GM06990 (cell line): ENCODE measurements at regions not wholly inside any gene's neighbourhood (a gene's known extent, or its start where the extent isn't known, plus 50 kb on each side); places are given as distances from the start of the nearest gene placed in this dataset.

Experiments
- DNase-seq: peaks from one replicate; pipeline ENCODE4 v3.0.0-alpha.2; 2011; ENCODE audit not compliant: insufficient read length; ENCODE audit errors: extremely low read depth
- H3K27me3 ChIP-seq: replicated peaks from 2 replicates; pipeline ENCODE4 v1.6.0; 2011; ENCODE audit warnings: low read length; ENCODE audit not compliant: control insufficient read depth, insufficient read depth
- H3K36me3 ChIP-seq: 2 replicates; pipeline ENCODE4 v1.5.1; 2011; ENCODE audit warnings: low read length; ENCODE audit not compliant: control insufficient read depth, insufficient read depth
- H3K4me3 ChIP-seq: replicated peaks from 2 replicates; pipeline ENCODE4 v1.5.1; 2011; ENCODE audit warnings: low read depth, mild to moderate bottlenecking, control low read depth, low read length
- CTCF ChIP-seq: IDR thresholded peaks from 2 replicates; pipeline ENCODE4 v1.5.1; 2011; ENCODE audit warnings: low read length, control low read depth, mild to moderate bottlenecking, inconsistent platforms; ENCODE audit not compliant: insufficient read depth, poor library complexity, severe bottlenecking

- Histone ChIP-seq H3K36me3 (no peaks in the 10 kb centered on the region), H3K27me3 (no peaks in the 10 kb centered on the region), H3K4me3 (no peak overlapping the region)
- TF ChIP-seq CTCF, result no peak
- no peak for DNase-seq
Measured at GRCh38 chr6:95905132-95905531, 110.6 kb upstream of the FUT9 start.

GRCh38 chr6:95917034-95917433 lies 98.7 kb upstream of the FUT9 start:
- Histone ChIP-seq H3K4me3 (no peak overlapping the region), H3K27me3 (no peaks in the 10 kb centered on the region), H3K36me3 (no peaks in the 10 kb centered on the region)
- no peak for DNase-seq
- TF ChIP-seq CTCF, result no peak

DNA sequence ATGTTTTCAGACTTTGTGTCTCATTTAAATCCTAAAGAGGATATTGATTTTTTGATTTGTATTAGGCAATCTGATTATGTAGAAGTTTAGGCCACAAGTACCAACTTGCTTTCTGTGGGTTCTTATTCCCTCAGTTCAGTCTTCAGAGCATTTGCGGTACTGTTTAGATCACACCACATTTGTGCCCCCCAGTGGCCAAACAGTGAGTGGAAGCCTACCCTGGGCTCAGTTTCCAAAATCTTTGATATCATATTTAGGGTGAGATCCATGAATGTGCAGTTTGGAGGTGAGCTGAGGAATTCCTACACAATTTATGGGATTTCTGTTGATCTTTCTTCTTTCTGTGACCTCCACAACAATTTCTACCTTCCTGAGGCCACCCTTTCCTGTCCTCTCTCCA lies 92.3 kb upstream of the FUT9 start:
- TF ChIP-seq CTCF, result peak; percentile 55
- H3K36me3 ChIP-seq, result no peaks in the 10 kb centered on the region
- no peak overlapping the region for H3K4me3 ChIP-seq
- H3K27me3 ChIP-seq, result no peaks in the 10 kb centered on the region
- no peak for DNase-seq

DNA sequence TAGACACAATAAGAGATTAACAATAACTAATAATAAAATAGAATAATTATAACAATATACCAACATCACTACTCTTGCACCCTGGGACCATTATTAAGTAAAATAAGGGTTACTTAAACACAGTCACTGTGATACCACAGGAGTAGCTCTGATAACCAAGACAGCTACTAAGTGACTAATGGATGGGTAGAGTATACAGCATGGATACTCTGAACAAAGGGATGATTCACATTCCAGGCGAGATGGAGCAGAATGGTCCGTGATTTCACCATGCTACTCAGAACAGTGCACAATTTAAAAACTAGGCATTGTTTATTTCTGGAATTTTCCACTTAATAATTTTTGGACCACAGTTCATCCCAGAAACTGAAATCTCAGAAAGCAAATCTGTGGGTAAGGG lies 80.0 kb upstream of the FUT9 start:
- Histone ChIP-seq H3K27me3 (no peaks in the 10 kb centered on the region), H3K4me3 (no peak overlapping the region), H3K36me3 (no peaks in the 10 kb centered on the region)
- no peak for DNase-seq
- no peak for TF ChIP-seq CTCF

DNA sequence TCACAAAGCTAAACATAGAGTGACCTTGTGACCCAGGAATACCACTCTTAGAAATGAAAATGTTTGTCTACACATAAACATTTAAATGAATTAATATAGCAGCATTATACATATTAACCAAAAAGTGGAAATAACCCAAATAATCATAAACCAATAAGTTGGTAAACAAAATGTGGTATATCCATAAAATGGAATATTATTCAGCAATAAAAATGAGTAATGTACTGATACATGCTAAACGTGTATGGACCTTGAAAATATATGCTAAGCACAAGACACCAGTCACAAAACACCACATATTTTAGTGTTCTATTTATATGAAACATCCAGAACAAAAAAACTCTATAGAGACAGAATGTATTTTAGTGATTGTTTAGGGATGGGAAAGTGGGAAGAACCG lies 68.9 kb upstream of the FUT9 start:
- no peaks in the 10 kb centered on the region for H3K36me3 ChIP-seq
- TF ChIP-seq CTCF, result no peak
- no peak overlapping the region for H3K4me3 ChIP-seq
- no peaks in the 10 kb centered on the region for H3K27me3 ChIP-seq
- DNase-seq, result no peak

DNA sequence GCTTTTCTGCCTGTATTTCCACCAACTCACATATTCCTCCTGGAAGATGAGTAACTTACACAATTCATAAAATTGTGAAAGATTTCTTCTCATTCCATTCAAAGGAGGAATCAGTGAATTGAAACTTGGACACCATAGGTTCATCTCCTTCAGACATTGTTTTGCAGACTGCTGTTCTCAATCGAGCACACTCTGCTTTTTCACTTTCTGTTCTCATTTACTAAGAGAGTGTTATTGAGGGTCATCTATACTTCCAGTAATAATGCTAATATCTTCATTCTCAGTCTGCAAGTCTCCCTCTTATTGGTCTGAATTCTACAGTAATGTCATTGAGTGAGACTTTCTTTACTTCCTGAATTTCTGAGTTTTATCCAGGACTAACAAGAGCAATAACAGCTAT lies 67.5 kb upstream of the FUT9 start:
- Histone ChIP-seq H3K4me3 (no peak overlapping the region), H3K36me3 (no peaks in the 10 kb centered on the region), H3K27me3 (no peaks in the 10 kb centered on the region)
- no peak for DNase-seq
- no peak for TF ChIP-seq CTCF
